Hepatocyte (in vitro differentiated cells): ENCODE measurements at regions not wholly inside any gene's neighbourhood (a gene's known extent, or its start where the extent isn't known, plus 50 kb on each side); places are given as distances from the start of the nearest gene placed in this dataset.

Source experiments
- DNase-seq: peaks from one replicate; pipeline ENCODE4 v3.0.0-alpha.2; 2016; ENCODE audit warnings: low spot score
- H2AFZ ChIP-seq: fragments of 200-600 bp; sonication (generic); 2 replicates; pipeline ENCODE4 v1.6.0; 2016; ENCODE audit warnings: antibody characterized with exemption, mild to moderate bottlenecking
- H3K27ac ChIP-seq: fragments of 200-600 bp; sonication (generic); 2 replicates; pipeline ENCODE4 v1.5.1; 2016; ENCODE audit warnings: mild to moderate bottlenecking
- H3K27me3 ChIP-seq: fragments of 200-600 bp; sonication (generic); 2 replicates; pipeline ENCODE4 v1.6.1; 2016
- H3K36me3 ChIP-seq: fragments of 200-600 bp; sonication (generic); replicated peaks from 2 replicates; pipeline ENCODE4 v1.5.1; 2016; ENCODE audit warnings: low read depth; ENCODE audit not compliant: insufficient read depth
- H3K4me1 ChIP-seq: fragments of 200-600 bp; sonication (generic); 2 replicates; pipeline ENCODE4 v1.5.1; 2016; ENCODE audit warnings: mild to moderate bottlenecking, moderate library complexity; ENCODE audit not compliant: insufficient read depth
- H3K4me2 ChIP-seq: fragments of 200-600 bp; sonication (generic); 2 replicates; pipeline ENCODE4 v1.6.0; 2016
- H3K4me3 ChIP-seq: fragments of 200-600 bp; sonication (generic); 2 replicates; pipeline ENCODE4 v1.5.1; 2016; ENCODE audit warnings: mild to moderate bottlenecking
- H3K79me2 ChIP-seq: fragments of 200-600 bp; sonication (generic); 2 replicates; pipeline ENCODE4 v1.6.0; 2017; ENCODE audit warnings: mild to moderate bottlenecking
- H3K9me2 ChIP-seq: fragments of 200-600 bp; sonication (generic); replicated peaks from 2 replicates; pipeline ENCODE4 v1.6.0; 2017; ENCODE audit warnings: mild to moderate bottlenecking; ENCODE audit not compliant: insufficient read depth
- H3K9me3 ChIP-seq: fragments of 200-600 bp; sonication (generic); 2 replicates; pipeline ENCODE4 v1.5.1; 2016; ENCODE audit warnings: low read depth, mild to moderate bottlenecking
- H4K20me1 ChIP-seq: fragments of 200-600 bp; sonication (generic); 2 replicates; pipeline ENCODE4 v1.6.0; 2016; ENCODE audit warnings: mild to moderate bottlenecking; ENCODE audit not compliant: insufficient read depth, poor library complexity, severe bottlenecking
- EZH2 ChIP-seq: fragments of 200-600 bp; sonication (generic); IDR thresholded peaks from 2 replicates; pipeline ENCODE4 v1.6.1; 2016; ENCODE audit warnings: antibody characterized with exemption, mild to moderate bottlenecking, borderline replicate concordance
- EZH2phosphoT487 ChIP-seq: fragments of 200-600 bp; sonication (generic); IDR thresholded peaks from one replicate; pipeline ENCODE4 v1.6.1; 2018; ENCODE audit warnings: antibody characterized with exemption, mild to moderate bottlenecking, low read depth, moderate library complexity; ENCODE audit not compliant: unreplicated experiment, severe bottlenecking
- WGBS: methylation state at CpG from one replicate; pipeline ENCODE4 v1.1.6; 2016; ENCODE audit warnings: low lambda C conversion rate; ENCODE audit errors: missing lambda C conversion rate; 5-methylcytosine and 5-hydroxymethylcytosine counted together
- TF ChIP-seq, protein P1 (sequence below): fragments of 200-600 bp; sonication (generic); IDR thresholded peaks from 2 replicates; pipeline ENCODE4 v1.5.1; 2016; ENCODE audit warnings: antibody characterized with exemption, mild to moderate bottlenecking; ENCODE audit not compliant: poor library complexity

DNA sequence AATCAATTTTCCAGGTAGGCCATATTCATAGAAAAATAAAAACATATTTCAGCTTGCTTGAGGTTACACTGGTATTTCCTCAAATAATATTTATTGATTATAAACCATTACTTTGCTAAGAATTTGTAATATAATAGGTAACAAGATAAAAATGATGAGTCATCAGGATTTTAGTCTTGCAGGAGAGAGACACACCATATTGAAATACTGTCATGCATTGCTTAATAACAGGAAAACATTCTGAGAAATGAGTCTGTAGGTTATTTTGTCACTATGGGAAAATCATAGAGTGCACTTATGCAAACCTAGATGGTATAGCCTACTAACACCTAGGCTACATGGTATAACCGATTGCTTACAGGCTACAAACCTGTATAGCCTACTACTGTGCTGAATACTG is 990.5 kb downstream of the OTOL1 start:
- no peak for DNase-seq
- H4K20me1 ChIP-seq: no peaks in the 10 kb centered on the region
- no peaks in the 10 kb centered on the region for H3K27me3 ChIP-seq
- no peak overlapping the region for H3K27ac ChIP-seq
- H3K4me1 ChIP-seq: no peaks in the 10 kb centered on the region
- no peak overlapping the region for H2AFZ ChIP-seq
- H3K4me2 ChIP-seq: no peak overlapping the region
- no peaks in the 10 kb centered on the region for H3K9me3 ChIP-seq
- H3K4me3 ChIP-seq: no peak overlapping the region
- no peaks in the 10 kb centered on the region for H3K79me2 ChIP-seq
- 100% methylated on average over 1 of the region's 1 CpG for WGBS
- H3K9me2 ChIP-seq: no peaks in the 10 kb centered on the region
- H3K36me3 ChIP-seq: no peaks in the 10 kb centered on the region
- no peak for TF ChIP-seq EZH2phosphoT487
- TF ChIP-seq EZH2: no peak
- TF ChIP-seq, protein P1, sequence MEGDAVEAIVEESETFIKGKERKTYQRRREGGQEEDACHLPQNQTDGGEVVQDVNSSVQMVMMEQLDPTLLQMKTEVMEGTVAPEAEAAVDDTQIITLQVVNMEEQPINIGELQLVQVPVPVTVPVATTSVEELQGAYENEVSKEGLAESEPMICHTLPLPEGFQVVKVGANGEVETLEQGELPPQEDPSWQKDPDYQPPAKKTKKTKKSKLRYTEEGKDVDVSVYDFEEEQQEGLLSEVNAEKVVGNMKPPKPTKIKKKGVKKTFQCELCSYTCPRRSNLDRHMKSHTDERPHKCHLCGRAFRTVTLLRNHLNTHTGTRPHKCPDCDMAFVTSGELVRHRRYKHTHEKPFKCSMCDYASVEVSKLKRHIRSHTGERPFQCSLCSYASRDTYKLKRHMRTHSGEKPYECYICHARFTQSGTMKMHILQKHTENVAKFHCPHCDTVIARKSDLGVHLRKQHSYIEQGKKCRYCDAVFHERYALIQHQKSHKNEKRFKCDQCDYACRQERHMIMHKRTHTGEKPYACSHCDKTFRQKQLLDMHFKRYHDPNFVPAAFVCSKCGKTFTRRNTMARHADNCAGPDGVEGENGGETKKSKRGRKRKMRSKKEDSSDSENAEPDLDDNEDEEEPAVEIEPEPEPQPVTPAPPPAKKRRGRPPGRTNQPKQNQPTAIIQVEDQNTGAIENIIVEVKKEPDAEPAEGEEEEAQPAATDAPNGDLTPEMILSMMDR: no peak

DNA sequence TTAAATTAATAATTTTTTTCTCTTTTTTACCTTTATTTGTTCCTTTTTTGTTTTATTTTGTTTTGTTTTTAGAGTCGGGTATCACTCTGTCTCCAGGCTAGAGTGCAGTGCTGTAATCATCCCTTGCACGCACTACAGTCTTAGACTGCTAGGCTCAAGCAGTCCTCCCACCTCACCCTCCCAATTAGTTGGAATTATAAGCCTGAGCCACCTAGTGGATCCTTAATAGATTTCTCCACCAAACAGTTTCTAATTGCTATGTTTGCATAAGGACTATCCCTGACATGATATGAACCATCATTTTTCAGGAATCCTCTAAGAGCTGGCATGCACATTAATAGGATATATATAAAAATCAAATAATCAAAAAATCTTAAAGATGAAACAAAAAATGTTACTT is 993.2 kb downstream of the OTOL1 start:
- TF ChIP-seq EZH2 (no peak), EZH2phosphoT487 (no peak)
- TF ChIP-seq, protein P1: no peak
- no peaks in the 10 kb centered on the region for H3K9me3 ChIP-seq

DNA sequence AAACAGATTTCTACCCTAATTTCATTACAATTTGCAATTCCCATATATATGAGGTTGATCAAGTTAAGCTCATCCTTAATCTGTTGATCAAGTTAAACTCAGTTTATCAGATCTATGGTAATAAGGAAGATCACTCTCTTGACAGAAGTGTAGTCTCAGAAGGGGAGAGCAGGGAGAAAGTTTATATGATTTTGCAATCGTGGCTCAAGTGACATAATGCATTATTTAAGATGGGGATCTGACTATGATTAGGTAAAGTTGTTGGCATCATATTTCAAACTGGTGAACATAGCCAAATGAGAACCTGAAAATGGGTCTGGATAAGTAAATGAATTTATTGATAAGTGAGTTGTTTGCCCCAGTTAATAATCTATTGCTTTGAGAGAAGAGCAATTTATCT is 995.3 kb downstream of the OTOL1 start:
- peaks cover 3% of the 10 kb centered on the region for H3K4me1 ChIP-seq
- 38% methylated on average over 1 of the region's 1 CpG for WGBS
- H2AFZ ChIP-seq: no peak overlapping the region

More for the DNA sequence above, 993.2 kb downstream of the OTOL1 start:
- no peak overlapping the region for H3K4me3 ChIP-seq
- no peaks in the 10 kb centered on the region for H4K20me1 ChIP-seq
- H3K27me3 ChIP-seq: no peaks in the 10 kb centered on the region
- DNase-seq: no peak
- H3K4me1 ChIP-seq: peaks cover 3% of the 10 kb centered on the region
- H3K9me2 ChIP-seq: no peaks in the 10 kb centered on the region
- H2AFZ ChIP-seq: no peak overlapping the region
- WGBS: 84% methylated on average over 2 of the region's 2 CpGs
- H3K4me2 ChIP-seq: no peak overlapping the region
- H3K27ac ChIP-seq: no peak overlapping the region
- H3K36me3 ChIP-seq: no peaks in the 10 kb centered on the region
- H3K79me2 ChIP-seq: no peaks in the 10 kb centered on the region

More for the DNA sequence above, 995.3 kb downstream of the OTOL1 start:
- Histone ChIP-seq H3K36me3 (no peaks in the 10 kb centered on the region), H3K27me3 (no peaks in the 10 kb centered on the region), H3K27ac (no peak overlapping the region), H4K20me1 (no peaks in the 10 kb centered on the region), H3K4me2 (no peak overlapping the region), H3K9me3 (no peaks in the 10 kb centered on the region), H3K9me2 (no peaks in the 10 kb centered on the region), H3K4me3 (no peak overlapping the region), H3K79me2 (no peaks in the 10 kb centered on the region)
- TF ChIP-seq EZH2phosphoT487 (no peak), EZH2 (no peak)
- TF ChIP-seq, protein P1: no peak
- no peak for DNase-seq
